ENCODE measurements at regions not wholly inside any gene's neighbourhood (a gene's known extent, or its start where the extent isn't known, plus 50 kb on each side); places are given as distances from the start of the nearest gene placed in this dataset.

GRCh38 chr4:10232114-10232513 lies 115.5 kb upstream of the WDR1 start:
- in situ Hi-C loops (cut with MboI; ENCODE audit: low sequenced_read_pairs): no loop called here
- TF ChIP-seq MAFK (IDR thresholded peaks at IDR 0.05; ENCODE audit: low read depth, low read length): no peak
- TF ChIP-seq FOS (IDR thresholded peaks at IDR 0.05; ENCODE audit: low read depth, low read length): no peak
- TF ChIP-seq CTCF (conservative IDR thresholded peaks at IDR 0.05; ENCODE audit: low read depth, low read length): no peak
- TF ChIP-seq BHLHE40 (IDR thresholded peaks at IDR 0.05; ENCODE audit: low read depth, low read length): no peak
- TF ChIP-seq SMC3 (IDR thresholded peaks at IDR 0.05; ENCODE audit: low read depth, low read length): no peak
- TF ChIP-seq RCOR1 (IDR thresholded peaks at IDR 0.05; ENCODE audit: insufficient replicate concordance, low read length): no peak
- TF ChIP-seq ELK1 (IDR thresholded peaks at IDR 0.05; ENCODE audit: borderline replicate concordance, low read depth, low read length): no peak
- TF ChIP-seq POLR2A (IDR thresholded peaks at IDR 0.05; ENCODE audit: low read depth, low read length): no peak
- TF ChIP-seq CHD1 (IDR thresholded peaks at IDR 0.05; ENCODE audit: low read depth, low read length): no peak
- TF ChIP-seq RAD21 (IDR thresholded peaks at IDR 0.05; ENCODE audit: low read length): no peak
- no peak for TF ChIP-seq NFE2L2 (IDR thresholded peaks at IDR 0.05; ENCODE audit: low read depth, low read length)
- TF ChIP-seq MAZ (IDR thresholded peaks at IDR 0.05; ENCODE audit: borderline replicate concordance, low read depth, low read length): no peak
- TF ChIP-seq USF2 (IDR thresholded peaks at IDR 0.05; ENCODE audit: low read depth, low read length): no peak
- H2AK5ac ChIP-seq (ENCODE audit: low read depth, low read length): no peak overlapping the region
- H4K91ac ChIP-seq (ENCODE audit: insufficient read depth, low read depth, low read length): no peak overlapping the region
- no peaks in the 10 kb centered on the region for H3K9me1 ChIP-seq (ENCODE audit: insufficient read depth, low read length)
- no peak overlapping the region for H2BK5ac ChIP-seq (ENCODE audit: low read depth, low read length, poor library complexity, severe bottlenecking)
- H4K5ac ChIP-seq (ENCODE audit: low read depth, low read length): no peak overlapping the region
- no peaks in the 10 kb centered on the region; the same call in 1 of the 2 replicates for H3K9me3 ChIP-seq (ENCODE audit: control insufficient read depth, insufficient read depth, low read length)
- H3K27ac ChIP-seq (ENCODE audit: insufficient read depth, low read length): no peak overlapping the region
- no peaks in the 10 kb centered on the region for H3K36me3 ChIP-seq (ENCODE audit: control insufficient read depth, insufficient read depth, low read length)
- dilution Hi-C loops (cut with HindIII; ENCODE audit: low sequenced_read_pairs, unreplicated experiment): no loop called here
- H3K4me1 ChIP-seq (ENCODE audit: control insufficient read depth, insufficient read depth, low read length): no peaks in the 10 kb centered on the region
- no peak overlapping the region for H2BK15ac ChIP-seq (ENCODE audit: low read depth, low read length)
- H3K79me1 ChIP-seq (ENCODE audit: low read depth in 1 of 2, low read length in 2 of 2): no peaks in the 10 kb centered on the region
- BruUV-seq (replicated peaks): no TSS peak
- ATAC-seq (ENCODE audit: low read depth) (no peak), DNase-seq (no peak)
- H3K4ac ChIP-seq (ENCODE audit: low read depth, low read length): no peak overlapping the region
- intact Hi-C loops (cut with micrococcal nuclease): no loop called here
- H3K4me2 ChIP-seq (ENCODE audit: low read depth, low read length): no peak overlapping the region
- H3K27me3 ChIP-seq (ENCODE audit: control insufficient read depth, insufficient read depth, low read length): no peaks in the 10 kb centered on the region; the same call in 1 of the 2 replicates
- POLR2A ChIA-PET (ENCODE audit: unreplicated experiment): no interaction called here
- H3K14ac ChIP-seq (replicated peaks; ENCODE audit: low read depth, low read length): no peak overlapping the region
- no peak overlapping the region for H2AK9ac ChIP-seq (replicated peaks; ENCODE audit: low read depth, low read length, poor library complexity)
- H2AFZ ChIP-seq (replicated peaks; ENCODE audit: low read length, poor library complexity): no peak overlapping the region
- H4K20me1 ChIP-seq (ENCODE audit: insufficient read depth, low read length): no peaks in the 10 kb centered on the region
- no peak overlapping the region for H2BK20ac ChIP-seq (ENCODE audit: low read depth, low read length)
- H3K56ac ChIP-seq (ENCODE audit: extremely low read depth, insufficient read depth, low read length): no peak overlapping the region
- no peak overlapping the region for H4K8ac ChIP-seq (ENCODE audit: low read depth in 2 of 2, low read length in 2 of 2)
- CTCF ChIA-PET: no interaction called here
- WGBS, 2 experiments (ENCODE audit: extremely low coverage in 2 of 2, insufficient read length in 1 of 2): no CpG with 5 or more reads among the region's 4 CpGs
- no peak overlapping the region for H3K18ac ChIP-seq (ENCODE audit: low read depth, low read length)
- no peak overlapping the region for H2BK120ac ChIP-seq (ENCODE audit: low read depth, low read length)
- H3K9ac ChIP-seq (ENCODE audit: low read depth, low read length): no peak overlapping the region
- H3K4me3 ChIP-seq (ENCODE audit: insufficient read depth, low read depth, low read length): no peak overlapping the region
- no peak overlapping the region for H3K23ac ChIP-seq (ENCODE audit: low read depth, low read length)
